ENCODE measurements at regions not wholly inside any gene's neighbourhood (a gene's known extent, or its start where the extent isn't known, plus 50 kb on each side); places are given as distances from the start of the nearest gene placed in this dataset.

GRCh38 chr6:122026582-122027369 lies 372.7 kb upstream of the HSF2 start:
- no peak for FAIRE-seq

GRCh38 chr6:122028933-122029522 lies 370.4 kb upstream of the HSF2 start:
- FAIRE-seq: no peak

- no peak for FAIRE-seq
Measured at GRCh38 chr6:122033564-122034181, 365.8 kb upstream of the HSF2 start.

GRCh38 chr6:122035173-122035572 lies 364.3 kb upstream of the HSF2 start:
- FAIRE-seq: no peak

GRCh38 chr6:122040261-122040660 lies 359.2 kb upstream of the HSF2 start:
- FAIRE-seq: no peak

GRCh38 chr6:122042380-122042779 lies 357.1 kb upstream of the HSF2 start:
- no peak for FAIRE-seq

- no peak for FAIRE-seq
Measured at GRCh38 chr6:122042960-122043735, 356.3 kb upstream of the HSF2 start.

- no peak for FAIRE-seq
Measured at GRCh38 chr6:122048570-122048969, 350.9 kb upstream of the HSF2 start.

GRCh38 chr6:122049341-122049740 lies 350.1 kb upstream of the HSF2 start:
- no peak for FAIRE-seq

- FAIRE-seq: no peak
Measured at GRCh38 chr6:122050242-122050755, 349.2 kb upstream of the HSF2 start.

- no peak for FAIRE-seq
Measured at GRCh38 chr6:122052346-122052900, 347.0 kb upstream of the HSF2 start.

GRCh38 chr6:122059918-122060317 lies 339.5 kb upstream of the HSF2 start:
- FAIRE-seq: no peak

GRCh38 chr6:122061855-122062254 lies 337.6 kb upstream of the HSF2 start:
- no peak for FAIRE-seq

- no peak for FAIRE-seq
Measured at GRCh38 chr6:122063076-122063475, 336.4 kb upstream of the HSF2 start.

GRCh38 chr6:122063761-122064160 lies 335.7 kb upstream of the HSF2 start:
- no peak for FAIRE-seq

GRCh38 chr6:122066200-122066599 lies 333.3 kb upstream of the HSF2 start:
- no peak for FAIRE-seq

GRCh38 chr6:122068291-122068769 lies 331.1 kb upstream of the HSF2 start:
- FAIRE-seq: no peak

- FAIRE-seq: no peak
Measured at GRCh38 chr6:122069932-122070331, 329.5 kb upstream of the HSF2 start.

GRCh38 chr6:122072014-122072647 lies 327.3 kb upstream of the HSF2 start:
- no peak for FAIRE-seq

- FAIRE-seq: no peak
Measured at GRCh38 chr6:122075084-122075838, 324.2 kb upstream of the HSF2 start.

- FAIRE-seq: no peak
Measured at GRCh38 chr6:122075917-122076316, 323.5 kb upstream of the HSF2 start.

Measured in colon (tissue), 2 donors.